Epithelial cell of esophagus (primary cell): ENCODE measurements at regions not wholly inside any gene's neighbourhood (a gene's known extent, or its start where the extent isn't known, plus 50 kb on each side); places are given as distances from the start of the nearest gene placed in this dataset.

Experiments
- DNase-seq: peaks from one replicate; pipeline ENCODE4 v3.0.0; 2010; ENCODE audit warnings: low read depth
- H3K4me3 ChIP-seq: 2 replicates; pipeline ENCODE4 v1.5.1; 2011; ENCODE audit warnings: mild to moderate bottlenecking, low read length, control low read depth
- TF ChIP-seq, protein P1 (sequence below): IDR thresholded peaks from 2 replicates; pipeline ENCODE4 v1.5.1; 2011; ENCODE audit warnings: low read depth, mild to moderate bottlenecking, low read length, control low read depth, inconsistent platforms; ENCODE audit not compliant: insufficient read depth; ENCODE audit errors: missing control alignments

DNA sequence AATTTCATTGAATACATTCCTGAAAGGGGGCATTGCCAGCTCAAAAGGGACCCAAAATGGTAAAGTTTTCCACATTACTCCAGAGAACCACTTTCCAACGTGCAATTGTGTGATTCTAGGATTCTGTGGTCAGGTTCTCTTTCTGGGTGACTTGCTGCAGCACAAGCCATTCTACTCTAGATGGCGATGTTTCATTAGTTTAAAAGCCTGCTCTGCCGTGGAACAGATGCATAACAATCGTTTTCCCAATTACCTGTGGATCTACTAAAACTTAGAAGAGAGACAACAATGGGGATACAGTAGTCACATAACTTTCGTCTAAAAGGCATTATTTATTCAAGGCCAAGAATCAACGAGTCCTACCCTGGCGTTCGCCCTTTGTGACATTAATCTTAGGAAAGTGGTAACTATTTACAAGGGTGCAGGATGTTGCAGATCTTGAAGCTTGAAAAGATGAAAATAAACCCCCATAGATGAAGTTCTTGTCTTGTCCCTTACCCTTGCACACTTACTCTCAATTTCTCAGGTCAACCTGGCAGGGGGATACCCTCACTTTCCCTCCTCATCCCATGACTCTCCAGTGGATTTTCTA is 400.9 kb downstream of the SNAPC1 start:
- H3K4me3 ChIP-seq: no peak overlapping the region
- DNase-seq: peak; percentile 58
- TF ChIP-seq, protein P1, sequence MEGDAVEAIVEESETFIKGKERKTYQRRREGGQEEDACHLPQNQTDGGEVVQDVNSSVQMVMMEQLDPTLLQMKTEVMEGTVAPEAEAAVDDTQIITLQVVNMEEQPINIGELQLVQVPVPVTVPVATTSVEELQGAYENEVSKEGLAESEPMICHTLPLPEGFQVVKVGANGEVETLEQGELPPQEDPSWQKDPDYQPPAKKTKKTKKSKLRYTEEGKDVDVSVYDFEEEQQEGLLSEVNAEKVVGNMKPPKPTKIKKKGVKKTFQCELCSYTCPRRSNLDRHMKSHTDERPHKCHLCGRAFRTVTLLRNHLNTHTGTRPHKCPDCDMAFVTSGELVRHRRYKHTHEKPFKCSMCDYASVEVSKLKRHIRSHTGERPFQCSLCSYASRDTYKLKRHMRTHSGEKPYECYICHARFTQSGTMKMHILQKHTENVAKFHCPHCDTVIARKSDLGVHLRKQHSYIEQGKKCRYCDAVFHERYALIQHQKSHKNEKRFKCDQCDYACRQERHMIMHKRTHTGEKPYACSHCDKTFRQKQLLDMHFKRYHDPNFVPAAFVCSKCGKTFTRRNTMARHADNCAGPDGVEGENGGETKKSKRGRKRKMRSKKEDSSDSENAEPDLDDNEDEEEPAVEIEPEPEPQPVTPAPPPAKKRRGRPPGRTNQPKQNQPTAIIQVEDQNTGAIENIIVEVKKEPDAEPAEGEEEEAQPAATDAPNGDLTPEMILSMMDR: peak; percentile 91

DNA sequence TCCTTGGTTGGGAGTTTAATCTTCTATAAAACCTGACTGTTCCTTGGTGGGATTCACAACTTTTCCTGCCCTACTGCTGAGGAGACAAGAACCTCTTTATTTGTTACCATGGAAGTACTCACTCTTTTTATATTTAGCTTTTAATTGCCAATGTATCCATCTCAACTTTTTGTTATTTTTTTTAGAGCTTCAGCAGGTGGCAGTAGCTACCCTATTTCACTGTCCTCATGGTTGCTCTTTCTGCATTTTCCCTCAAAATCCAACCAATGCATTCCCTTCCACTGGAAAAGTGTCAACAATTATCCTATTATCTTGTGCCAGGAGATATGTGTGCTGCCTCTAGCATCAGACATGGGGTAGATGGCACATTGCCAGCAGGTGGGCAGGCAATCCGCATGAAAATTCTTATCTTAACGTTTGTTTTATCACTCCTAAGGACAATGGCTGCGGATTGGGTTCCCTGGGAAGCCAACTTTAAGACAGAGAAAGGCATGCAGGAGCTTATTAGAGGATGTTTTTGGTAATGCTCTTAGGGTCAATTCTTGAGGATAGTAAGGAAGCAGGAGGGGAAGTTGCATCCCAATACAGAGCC is 406.4 kb downstream of the SNAPC1 start:
- DNase-seq: no peak
- TF ChIP-seq, protein P1: peak; percentile 16
- no peak overlapping the region for H3K4me3 ChIP-seq

DNA sequence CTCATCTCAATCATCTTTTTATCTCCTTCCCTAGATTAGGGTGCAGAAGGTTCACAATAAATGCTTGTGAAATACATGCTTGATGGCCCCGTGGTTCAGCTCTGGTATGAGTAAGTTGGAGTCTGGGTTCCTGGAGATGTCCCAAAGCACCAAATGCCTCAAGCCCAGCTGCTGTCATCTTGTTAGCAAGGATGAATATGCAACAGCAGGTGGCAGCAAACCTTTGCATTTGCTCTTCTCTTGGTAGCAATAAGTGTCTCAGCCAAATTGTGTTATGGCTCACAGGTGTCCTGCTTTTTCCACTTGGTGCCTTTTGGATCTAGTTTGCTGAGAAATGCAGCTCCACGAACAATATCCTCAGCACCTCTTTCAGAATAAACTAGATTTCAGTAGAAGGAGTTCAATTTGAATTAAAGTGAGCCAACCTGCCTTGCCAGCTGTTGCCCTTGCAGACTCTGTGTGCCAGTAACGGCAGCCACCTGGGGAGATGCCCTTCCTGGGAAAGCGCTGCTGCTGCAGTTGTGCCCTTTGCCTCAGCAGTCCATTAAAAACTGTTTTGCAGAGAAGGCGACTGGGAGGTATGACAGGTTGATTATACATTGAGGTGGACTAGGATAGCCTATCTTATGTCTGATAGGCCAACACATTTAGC is 417.3 kb downstream of the SNAPC1 start:
- H3K4me3 ChIP-seq: no peak overlapping the region
- TF ChIP-seq, protein P1: peak; percentile 85
- DNase-seq: peak; percentile 88

DNA sequence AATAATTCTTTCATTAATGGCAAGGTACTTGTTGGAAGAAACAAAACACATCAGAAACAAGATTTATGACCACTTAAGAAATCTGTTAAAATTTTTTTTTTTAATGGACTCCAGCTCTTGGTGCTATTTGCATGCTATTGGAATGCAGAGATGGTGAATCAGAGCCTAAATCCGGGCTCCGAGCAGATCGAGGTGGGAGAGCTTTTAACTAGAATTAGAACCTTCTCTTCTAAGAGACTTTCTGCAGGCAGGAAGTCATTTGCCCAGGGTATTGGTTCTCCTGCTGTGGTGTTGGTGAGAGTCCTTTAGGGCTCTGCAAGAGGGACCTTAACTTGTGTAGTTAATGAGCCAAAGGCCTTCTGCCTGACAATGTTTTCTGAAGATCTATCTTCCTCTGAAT is 419.4 kb downstream of the SNAPC1 start:
- TF ChIP-seq, protein P1: no peak
- no peak for DNase-seq
- H3K4me3 ChIP-seq: no peak overlapping the region

DNA sequence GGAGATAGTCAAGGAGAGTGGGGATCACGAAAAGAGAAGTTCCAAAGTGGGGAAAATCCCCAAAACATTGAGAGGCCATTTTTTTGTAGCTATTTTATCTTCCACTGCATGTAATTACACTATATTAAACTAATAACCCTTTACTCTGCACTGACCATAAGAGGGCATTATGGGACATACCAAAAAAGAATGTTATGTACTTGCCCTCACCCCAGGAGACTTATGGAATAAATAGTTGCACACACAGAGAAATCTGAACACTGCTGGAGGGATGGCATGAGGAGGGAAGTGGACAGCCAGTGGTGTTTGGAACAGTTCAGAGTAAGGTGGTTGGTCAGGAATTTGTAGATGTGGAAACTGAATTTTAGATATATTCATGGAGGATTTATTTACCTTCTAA is 422.9 kb downstream of the SNAPC1 start:
- TF ChIP-seq, protein P1: no peak
- DNase-seq: peak; percentile 14
- H3K4me3 ChIP-seq: no peak overlapping the region

DNA sequence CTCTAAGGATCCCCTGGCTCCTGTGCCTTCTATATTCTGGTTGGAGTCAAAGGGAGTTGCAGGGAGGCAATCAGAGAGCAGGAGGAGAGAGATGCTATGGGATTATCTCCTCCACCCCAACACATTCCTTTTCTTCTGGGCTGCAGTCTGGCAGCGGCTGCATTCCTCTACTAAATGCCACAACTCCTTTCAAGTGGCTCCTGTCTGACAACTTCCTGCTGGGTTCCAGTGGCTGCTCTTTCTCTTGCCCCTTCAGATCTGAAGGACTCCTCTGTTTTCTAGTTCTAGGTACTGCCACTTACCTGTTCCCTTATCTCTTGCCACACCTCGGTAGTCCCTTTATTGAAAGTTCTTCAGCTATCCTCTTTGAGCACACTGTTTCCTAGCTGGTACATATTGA is 425.0 kb downstream of the SNAPC1 start:
- TF ChIP-seq, protein P1: no peak
- H3K4me3 ChIP-seq: no peak overlapping the region
- DNase-seq: no peak
